LNCAP (cell line): ENCODE measurements at regions not wholly inside any gene's neighbourhood (a gene's known extent, or its start where the extent isn't known, plus 50 kb on each side); places are given as distances from the start of the nearest gene placed in this dataset.

Experiments used
- TF ChIP-seq, protein P1 (sequence below): fragments of 450-650 bp; IDR thresholded peaks from 2 replicates; pipeline ENCODE4 v1.5.1; 2017; ENCODE audit warnings: mild to moderate bottlenecking

DNA sequence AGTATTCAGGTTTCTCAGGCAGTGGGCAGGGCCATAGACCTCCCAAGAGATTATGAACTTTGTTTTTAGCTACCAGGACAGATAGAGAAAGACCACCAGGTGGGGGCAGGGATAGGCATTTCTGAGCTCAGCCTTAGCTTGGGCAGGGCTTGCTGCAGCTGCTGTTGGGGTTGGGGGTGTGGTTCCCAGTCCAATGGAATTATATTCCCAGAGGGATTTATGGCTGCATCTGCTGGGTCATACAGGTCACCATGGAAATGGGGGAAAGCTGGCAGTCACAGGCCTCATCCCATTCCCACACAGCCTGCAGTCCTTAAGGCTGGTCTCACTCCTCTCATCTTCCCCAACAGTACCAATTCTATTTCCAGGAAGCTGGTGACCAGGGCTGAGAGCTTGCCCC, 144.6 kb upstream of the ZPLD1 start:
- TF ChIP-seq, protein P1, sequence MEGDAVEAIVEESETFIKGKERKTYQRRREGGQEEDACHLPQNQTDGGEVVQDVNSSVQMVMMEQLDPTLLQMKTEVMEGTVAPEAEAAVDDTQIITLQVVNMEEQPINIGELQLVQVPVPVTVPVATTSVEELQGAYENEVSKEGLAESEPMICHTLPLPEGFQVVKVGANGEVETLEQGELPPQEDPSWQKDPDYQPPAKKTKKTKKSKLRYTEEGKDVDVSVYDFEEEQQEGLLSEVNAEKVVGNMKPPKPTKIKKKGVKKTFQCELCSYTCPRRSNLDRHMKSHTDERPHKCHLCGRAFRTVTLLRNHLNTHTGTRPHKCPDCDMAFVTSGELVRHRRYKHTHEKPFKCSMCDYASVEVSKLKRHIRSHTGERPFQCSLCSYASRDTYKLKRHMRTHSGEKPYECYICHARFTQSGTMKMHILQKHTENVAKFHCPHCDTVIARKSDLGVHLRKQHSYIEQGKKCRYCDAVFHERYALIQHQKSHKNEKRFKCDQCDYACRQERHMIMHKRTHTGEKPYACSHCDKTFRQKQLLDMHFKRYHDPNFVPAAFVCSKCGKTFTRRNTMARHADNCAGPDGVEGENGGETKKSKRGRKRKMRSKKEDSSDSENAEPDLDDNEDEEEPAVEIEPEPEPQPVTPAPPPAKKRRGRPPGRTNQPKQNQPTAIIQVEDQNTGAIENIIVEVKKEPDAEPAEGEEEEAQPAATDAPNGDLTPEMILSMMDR = no peak

DNA sequence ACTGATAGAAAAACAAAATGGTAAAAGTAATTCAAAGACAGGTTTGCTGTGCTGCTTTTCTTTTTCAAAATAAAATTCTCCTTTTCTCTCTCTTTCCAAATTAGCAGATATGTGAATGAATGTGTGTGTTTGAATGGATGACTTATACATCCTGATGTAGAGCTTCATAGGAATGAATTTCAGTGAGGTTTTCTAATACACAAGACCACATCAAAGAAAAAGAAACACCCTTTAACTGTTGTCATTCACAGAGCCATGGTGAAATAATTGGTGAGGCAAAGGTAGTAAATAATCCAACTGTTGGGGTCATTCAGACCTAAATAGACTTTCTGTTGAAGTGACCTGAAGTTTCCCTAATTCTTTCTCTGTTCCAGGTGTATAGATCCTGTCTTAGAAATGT, 139.1 kb upstream of the ZPLD1 start:
- TF ChIP-seq, protein P1 = no peak

DNA sequence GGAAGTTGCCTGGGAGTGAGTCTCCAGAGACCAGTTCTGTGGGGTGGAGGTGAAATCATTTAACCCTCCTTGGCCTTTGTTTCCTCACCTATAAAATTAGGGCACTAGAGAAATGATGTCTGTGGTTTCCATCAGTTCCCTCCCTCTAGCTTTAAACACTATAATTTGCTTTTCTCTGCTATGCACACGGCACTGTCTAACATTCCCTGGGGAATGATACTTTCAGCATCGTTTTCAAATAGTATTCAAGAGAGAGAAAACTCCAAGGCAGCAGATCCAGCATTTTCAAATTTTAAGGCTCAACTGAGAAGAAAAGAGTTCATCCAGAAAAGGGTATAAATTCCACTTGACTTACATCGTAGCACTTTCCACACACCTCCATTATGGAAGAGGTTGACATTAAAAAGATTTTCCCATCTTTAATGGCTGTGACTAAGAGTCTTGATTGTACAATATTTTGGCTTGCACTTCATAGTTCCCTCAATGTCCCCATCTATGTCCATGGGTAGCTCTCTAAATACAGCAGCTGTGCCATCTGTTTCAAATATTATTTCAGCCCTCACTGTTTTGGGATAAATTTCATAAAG, 137.7 kb upstream of the ZPLD1 start:
- TF ChIP-seq, protein P1 = no peak

DNA sequence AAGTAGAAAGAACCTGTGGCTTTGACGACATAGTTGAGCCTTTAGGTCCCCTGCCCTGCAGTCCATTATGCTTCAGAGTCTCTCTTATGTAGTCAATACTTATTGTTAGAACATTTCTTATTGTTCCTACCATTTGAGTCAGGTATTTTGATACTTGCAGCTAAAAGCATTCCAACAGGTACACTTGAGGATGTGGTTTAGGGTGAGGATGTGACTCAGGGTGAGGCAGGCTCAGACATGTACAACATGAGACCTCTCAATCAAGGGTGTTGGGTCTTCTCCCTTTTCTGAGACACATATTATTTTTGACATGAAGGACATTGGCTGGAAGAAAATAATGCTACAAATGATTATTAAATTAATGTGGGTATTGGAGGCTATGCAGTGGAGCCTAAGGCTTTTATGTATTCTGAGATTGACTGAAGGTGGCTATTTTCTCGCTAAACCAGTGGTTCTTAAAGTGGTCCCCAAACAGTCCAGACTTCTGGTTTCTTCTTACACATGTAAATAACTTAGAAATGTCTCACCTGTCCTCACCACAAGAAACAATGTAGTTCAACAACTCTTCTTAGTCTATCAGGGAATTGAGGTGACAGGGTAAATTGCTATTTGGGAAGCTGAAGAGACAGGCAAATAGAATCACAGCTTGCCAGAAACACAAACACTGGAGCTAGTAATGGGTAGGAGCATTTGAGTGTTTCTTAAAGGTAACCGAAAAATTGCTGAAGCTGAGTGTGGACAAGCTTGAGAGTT, 135.5 kb upstream of the ZPLD1 start:
- TF ChIP-seq, protein P1 = no peak

DNA sequence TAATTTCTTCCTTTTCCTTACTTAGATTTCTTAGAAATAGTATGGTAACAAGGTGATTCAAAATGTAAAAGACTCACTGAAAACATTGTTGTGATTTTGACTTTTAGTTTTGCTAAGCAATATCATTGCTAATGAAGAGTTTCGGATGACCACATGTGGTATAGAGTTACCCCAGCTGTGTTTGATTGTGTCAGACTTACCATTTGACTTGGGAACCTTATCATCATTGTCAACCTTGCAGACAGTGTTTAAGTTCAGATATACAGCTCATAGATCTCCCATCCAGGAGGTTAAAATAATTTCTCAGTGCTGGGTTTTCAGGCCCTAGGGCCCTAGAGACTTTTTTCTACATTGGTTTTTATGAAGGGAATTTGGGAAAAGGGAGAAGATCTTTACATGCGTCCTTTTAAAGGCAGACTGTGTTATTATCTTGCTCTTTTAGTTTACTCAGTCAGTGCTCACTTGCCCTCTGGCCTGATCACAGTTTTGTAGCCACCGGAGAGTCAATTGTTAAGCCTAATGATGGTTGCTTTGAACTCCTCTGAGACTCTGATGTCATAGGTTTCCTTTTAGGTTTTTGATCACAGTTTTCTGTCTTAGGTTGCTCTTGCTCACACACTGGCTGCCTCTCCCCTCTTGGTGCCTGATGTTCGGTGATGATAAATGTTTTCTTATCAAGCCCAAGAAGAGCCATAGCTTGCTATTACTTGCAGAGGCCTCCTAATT, 133.5 kb upstream of the ZPLD1 start:
- TF ChIP-seq, protein P1 = no peak

DNA sequence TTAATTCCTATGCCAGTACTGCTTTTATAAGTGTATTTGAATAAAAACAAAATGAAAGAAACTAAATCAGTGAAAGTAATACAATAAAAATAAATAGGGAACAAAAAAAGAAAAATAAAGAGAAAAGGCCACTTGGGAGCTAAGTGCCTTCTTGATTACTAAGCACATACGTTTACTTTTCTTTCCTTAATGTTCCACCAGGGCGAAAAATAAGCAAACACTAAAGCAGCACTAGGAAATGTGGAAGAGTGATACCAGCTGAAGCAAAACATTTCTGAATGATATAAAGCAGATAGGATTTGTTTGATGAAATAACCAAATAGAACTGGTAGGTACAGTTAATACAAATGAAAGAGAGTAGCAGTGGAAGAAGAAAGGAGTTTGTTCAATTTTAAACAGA, 132.8 kb upstream of the ZPLD1 start:
- TF ChIP-seq, protein P1 = no peak

DNA sequence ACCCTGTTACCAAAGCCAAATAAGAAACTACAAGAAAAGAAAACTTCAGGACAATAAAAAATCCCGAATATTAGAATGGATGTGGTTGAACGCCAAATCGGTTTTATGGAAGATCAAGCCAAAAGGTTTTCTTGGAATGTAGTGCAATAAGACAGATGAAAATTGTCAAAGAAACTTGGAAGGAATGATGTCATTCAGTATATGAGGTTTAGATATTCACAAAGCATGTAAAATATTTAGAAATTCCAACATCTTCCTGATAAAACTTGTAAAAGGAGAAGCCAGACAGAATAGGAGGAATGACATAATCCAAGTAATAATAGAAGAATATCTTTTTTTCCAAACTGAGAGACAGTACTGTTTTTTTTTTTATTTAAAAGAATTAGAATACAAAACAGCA, 130.3 kb upstream of the ZPLD1 start:
- TF ChIP-seq, protein P1 = no peak
